A549 (cell line): ENCODE measurements at regions not wholly inside any gene's neighbourhood (a gene's known extent, or its start where the extent isn't known, plus 50 kb on each side); places are given as distances from the start of the nearest gene placed in this dataset.

Source experiments
- CEBPB ChIP-seq, 2 experiments: fragments of >200 bp in 1 of 2; sonication (Bioruptor Twin) in 1 of 2; formaldehyde crosslinking in 1 of 2; IDR thresholded peaks; 2 replicates each; pipeline ENCODE4 v1.6.1; 2012 to 2016
- EHF ChIP-seq: fragments of 250-450 bp; sonication (Bioruptor Pico); IDR thresholded peaks from 2 replicates; pipeline ENCODE4 v1.5.0; 2020; ENCODE audit warnings: mild to moderate bottlenecking
- EP300 ChIP-seq, 2 experiments: fragments of >200 bp; sonication (Bioruptor Twin); formaldehyde crosslinking; IDR thresholded peaks; 2 replicates in 1 of 2; 3 replicates in 1 of 2; pipeline ENCODE4 v1.6.1; 2016 to 2017
- KDM1A ChIP-seq: fragments of 200-600 bp; sonication (generic); IDR thresholded peaks from 2 replicates; pipeline ENCODE4 v1.6.1; 2016; ENCODE audit warnings: low read depth, mild to moderate bottlenecking
- KDM5A ChIP-seq: fragments of 200-600 bp; sonication (generic); IDR thresholded peaks from 2 replicates; pipeline ENCODE4 v1.6.1; 2016; ENCODE audit warnings: antibody characterized with exemption, mild to moderate bottlenecking
- POLR2A ChIP-seq: IDR thresholded peaks from 2 replicates; pipeline ENCODE4 v1.6.1; 2012; ENCODE audit warnings: mild to moderate bottlenecking, low read length
- RAD21 ChIP-seq, 2 experiments: fragments of >200 bp in 1 of 2; sonication (Bioruptor Twin) in 1 of 2; formaldehyde crosslinking in 1 of 2; IDR thresholded peaks in 1 of 2; conservative IDR thresholded peaks in 1 of 2; 2 replicates in 1 of 2; 3 replicates in 1 of 2; pipeline ENCODE4 v1.6.1; 2012 to 2018; ENCODE audit warnings: inconsistent platforms in 1 of 2
- ZFP36 ChIP-seq: fragments of 450-650 bp; IDR thresholded peaks from 2 replicates; pipeline ENCODE4 v1.6.1; 2014; ENCODE audit warnings: borderline replicate concordance; ENCODE audit not compliant: partially characterized antibody
- TF ChIP-seq, protein P1 (sequence below): fragments of 450-650 bp; IDR thresholded peaks from 2 replicates; pipeline ENCODE4 v1.6.1; 2014; ENCODE audit warnings: antibody characterized with exemption
- TF ChIP-seq, protein P2 (sequence below): fragments of >200 bp; sonication (Bioruptor Twin); formaldehyde crosslinking; IDR thresholded peaks from 3 replicates; pipeline ENCODE4 v1.5.1; 2016
- TF ChIP-seq, protein P3 (sequence below): fragments of >200 bp; sonication (Bioruptor Twin); formaldehyde crosslinking; IDR thresholded peaks from 3 replicates; pipeline ENCODE4 v1.6.1; 2016

DNA sequence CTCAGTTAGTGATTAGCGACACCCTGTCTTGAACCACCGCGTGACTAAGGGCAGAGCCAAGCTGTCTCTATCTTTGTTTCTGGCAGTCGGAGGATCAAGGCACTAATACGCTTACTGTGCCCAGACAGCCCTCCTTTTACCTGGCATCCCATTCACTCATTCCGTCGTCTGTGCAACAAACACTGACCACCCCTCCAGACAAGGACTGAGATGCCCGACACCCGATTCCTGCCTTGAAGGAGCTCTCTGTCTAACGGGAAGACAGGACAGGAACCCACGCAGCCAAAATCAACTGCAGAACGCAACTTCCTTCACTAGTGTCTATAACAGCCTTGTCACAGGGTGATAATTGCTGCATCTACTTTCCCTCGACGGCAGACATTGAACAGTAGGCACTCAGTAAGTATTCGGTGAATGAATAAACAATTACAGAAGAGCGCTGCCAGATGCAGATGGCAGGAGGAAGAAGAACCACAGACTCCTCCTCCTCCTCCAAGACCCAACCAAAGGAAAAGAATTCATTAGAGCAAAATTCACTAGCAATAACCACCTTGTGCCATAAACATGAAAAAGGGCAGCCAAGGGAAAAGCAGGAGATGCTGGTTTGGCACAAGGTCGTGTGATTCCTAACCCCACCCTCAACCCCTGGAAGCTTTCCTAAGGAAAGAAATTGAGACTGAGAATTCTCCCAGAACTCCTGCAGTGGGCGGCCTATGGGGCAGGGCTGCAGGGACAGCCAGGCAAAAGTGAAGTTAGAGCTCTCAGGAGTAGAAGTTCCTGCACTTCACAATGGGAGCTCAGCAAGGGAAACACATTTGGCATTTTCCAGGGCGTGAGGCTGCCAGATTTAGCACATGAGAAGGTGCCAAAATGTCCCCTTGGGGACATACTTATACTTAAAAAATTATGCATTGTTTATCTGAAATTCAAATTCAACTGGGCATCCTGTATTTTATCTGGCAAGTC is 186.6 kb upstream of the DIO3 start:
- TF ChIP-seq, protein P1, sequence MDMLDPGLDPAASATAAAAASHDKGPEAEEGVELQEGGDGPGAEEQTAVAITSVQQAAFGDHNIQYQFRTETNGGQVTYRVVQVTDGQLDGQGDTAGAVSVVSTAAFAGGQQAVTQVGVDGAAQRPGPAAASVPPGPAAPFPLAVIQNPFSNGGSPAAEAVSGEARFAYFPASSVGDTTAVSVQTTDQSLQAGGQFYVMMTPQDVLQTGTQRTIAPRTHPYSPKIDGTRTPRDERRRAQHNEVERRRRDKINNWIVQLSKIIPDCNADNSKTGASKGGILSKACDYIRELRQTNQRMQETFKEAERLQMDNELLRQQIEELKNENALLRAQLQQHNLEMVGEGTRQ, result no peak
- TF ChIP-seq POLR2A (no peak), EP300 (IDR thresholded peaks at IDR 0.05) (no peak), ZFP36 (no peak), RAD21 (conservative IDR thresholded peaks at IDR 0.05 in 1 of 2, IDR thresholded peaks at IDR 0.05 in 1 of 2) (no peak), KDM1A (no peak), CEBPB (IDR thresholded peaks at IDR 0.05) (no peak), EHF (CRISPR knock-in tag) (no peak), KDM5A (no peak)
- TF ChIP-seq, protein P2, sequence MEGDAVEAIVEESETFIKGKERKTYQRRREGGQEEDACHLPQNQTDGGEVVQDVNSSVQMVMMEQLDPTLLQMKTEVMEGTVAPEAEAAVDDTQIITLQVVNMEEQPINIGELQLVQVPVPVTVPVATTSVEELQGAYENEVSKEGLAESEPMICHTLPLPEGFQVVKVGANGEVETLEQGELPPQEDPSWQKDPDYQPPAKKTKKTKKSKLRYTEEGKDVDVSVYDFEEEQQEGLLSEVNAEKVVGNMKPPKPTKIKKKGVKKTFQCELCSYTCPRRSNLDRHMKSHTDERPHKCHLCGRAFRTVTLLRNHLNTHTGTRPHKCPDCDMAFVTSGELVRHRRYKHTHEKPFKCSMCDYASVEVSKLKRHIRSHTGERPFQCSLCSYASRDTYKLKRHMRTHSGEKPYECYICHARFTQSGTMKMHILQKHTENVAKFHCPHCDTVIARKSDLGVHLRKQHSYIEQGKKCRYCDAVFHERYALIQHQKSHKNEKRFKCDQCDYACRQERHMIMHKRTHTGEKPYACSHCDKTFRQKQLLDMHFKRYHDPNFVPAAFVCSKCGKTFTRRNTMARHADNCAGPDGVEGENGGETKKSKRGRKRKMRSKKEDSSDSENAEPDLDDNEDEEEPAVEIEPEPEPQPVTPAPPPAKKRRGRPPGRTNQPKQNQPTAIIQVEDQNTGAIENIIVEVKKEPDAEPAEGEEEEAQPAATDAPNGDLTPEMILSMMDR, result no peak
- TF ChIP-seq, protein P3, sequence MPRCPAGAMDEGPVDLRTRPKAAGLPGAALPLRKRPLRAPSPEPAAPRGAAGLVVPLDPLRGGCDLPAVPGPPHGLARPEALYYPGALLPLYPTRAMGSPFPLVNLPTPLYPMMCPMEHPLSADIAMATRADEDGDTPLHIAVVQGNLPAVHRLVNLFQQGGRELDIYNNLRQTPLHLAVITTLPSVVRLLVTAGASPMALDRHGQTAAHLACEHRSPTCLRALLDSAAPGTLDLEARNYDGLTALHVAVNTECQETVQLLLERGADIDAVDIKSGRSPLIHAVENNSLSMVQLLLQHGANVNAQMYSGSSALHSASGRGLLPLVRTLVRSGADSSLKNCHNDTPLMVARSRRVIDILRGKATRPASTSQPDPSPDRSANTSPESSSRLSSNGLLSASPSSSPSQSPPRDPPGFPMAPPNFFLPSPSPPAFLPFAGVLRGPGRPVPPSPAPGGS, result no peak
